Parathyroid adenoma (tissue), 2 donors: ENCODE measurements at regions not wholly inside any gene's neighbourhood (a gene's known extent, or its start where the extent isn't known, plus 50 kb on each side); places are given as distances from the start of the nearest gene placed in this dataset.
A peak's percentile ranks its signal among the peaks of the same experiment; 100 is the strongest.

Experiments
- H2AFZ ChIP-seq: fragments of 300-600 bp; sonication (generic); one replicate; pipeline ENCODE4 v1.7.0; 2017; ENCODE audit warnings: antibody characterized with exemption, mild to moderate bottlenecking
- H3K27ac ChIP-seq: fragments of 300-600 bp; sonication (generic); one replicate; pipeline ENCODE4 v1.7.0; 2017
- H3K27me3 ChIP-seq: fragments of 300-600 bp; sonication (generic); one replicate; pipeline ENCODE4 v1.7.0; 2017; ENCODE audit warnings: low read length; ENCODE audit not compliant: control insufficient read depth, insufficient read depth
- H3K36me3 ChIP-seq: fragments of 300-600 bp; sonication (generic); one replicate; pipeline ENCODE4 v1.7.0; 2017; ENCODE audit warnings: low read length; ENCODE audit not compliant: control insufficient read depth, insufficient read depth
- H3K4me1 ChIP-seq: fragments of 300-600 bp; sonication (generic); one replicate; pipeline ENCODE4 v1.7.0; 2017; ENCODE audit warnings: control low read depth
- H3K4me2 ChIP-seq: fragments of 300-600 bp; sonication (generic); one replicate; pipeline ENCODE4 v1.7.0; 2017; ENCODE audit warnings: low read length
- H3K4me3 ChIP-seq: fragments of 300-600 bp; sonication (generic); one replicate; pipeline ENCODE4 v1.7.0; 2017; ENCODE audit warnings: low read depth, low read length
- H3K79me2 ChIP-seq: fragments of 300-600 bp; sonication (generic); one replicate; pipeline ENCODE4 v1.7.0; 2017; ENCODE audit warnings: control low read depth
- H3K9ac ChIP-seq: fragments of 300-600 bp; sonication (generic); one replicate; pipeline ENCODE4 v1.7.0; 2017; ENCODE audit warnings: mild to moderate bottlenecking
- H3K9me3 ChIP-seq: fragments of 300-600 bp; sonication (generic); one replicate; pipeline ENCODE4 v1.7.0; 2017; ENCODE audit warnings: low read length; ENCODE audit not compliant: control insufficient read depth
- TF ChIP-seq, protein P1 (sequence below): fragments of 300-600 bp; sonication (generic); IDR thresholded peaks from one replicate; pipeline ENCODE4 v1.7.0; 2017; ENCODE audit warnings: antibody characterized with exemption, mild to moderate bottlenecking
- donor health status: primary hyperparathyroidism.

DNA sequence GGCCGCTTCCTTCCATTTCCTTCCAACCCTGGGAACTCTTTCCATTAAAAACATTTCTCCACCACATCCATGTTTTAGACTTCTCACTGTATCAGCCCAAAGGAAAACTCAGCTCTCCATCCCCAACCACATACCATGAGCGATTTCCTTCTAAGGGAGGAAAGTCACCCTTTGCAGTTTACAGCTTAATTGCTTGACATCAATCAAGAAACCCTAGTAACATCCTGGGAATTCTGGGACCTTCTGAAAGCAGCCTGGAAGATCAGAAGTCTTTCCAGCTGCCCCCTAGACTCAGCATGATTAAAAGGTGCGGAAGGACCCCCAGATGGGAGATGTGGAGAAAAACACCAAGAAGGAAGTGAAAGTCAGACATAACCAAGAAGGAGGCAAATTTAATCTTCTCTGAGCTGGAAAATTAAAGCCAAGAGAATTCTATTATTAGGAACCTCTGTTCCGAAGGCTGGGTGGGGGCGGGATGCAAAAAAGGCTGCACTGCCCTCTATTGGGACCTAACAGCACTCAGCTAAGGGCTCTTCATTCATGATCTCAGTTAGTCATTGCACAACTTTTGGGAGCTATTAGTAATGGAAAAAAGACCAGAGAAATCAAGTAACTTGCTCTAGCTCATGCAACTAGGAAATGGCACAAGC, 73.3 kb upstream of the PLXNC1 start:
- no peaks in the 10 kb centered on the region for H3K27me3 ChIP-seq
- H3K79me2 ChIP-seq: no peaks in the 10 kb centered on the region
- no peak overlapping the region for H3K4me3 ChIP-seq
- H3K4me2 ChIP-seq: no peak overlapping the region
- H3K9ac ChIP-seq: no peak overlapping the region
- no peaks in the 10 kb centered on the region for H3K9me3 ChIP-seq
- H3K4me1 ChIP-seq: no peaks in the 10 kb centered on the region
- H2AFZ ChIP-seq: no peak overlapping the region
- peak overlapping the region; percentile 33 for H3K27ac ChIP-seq
- TF ChIP-seq, protein P1, sequence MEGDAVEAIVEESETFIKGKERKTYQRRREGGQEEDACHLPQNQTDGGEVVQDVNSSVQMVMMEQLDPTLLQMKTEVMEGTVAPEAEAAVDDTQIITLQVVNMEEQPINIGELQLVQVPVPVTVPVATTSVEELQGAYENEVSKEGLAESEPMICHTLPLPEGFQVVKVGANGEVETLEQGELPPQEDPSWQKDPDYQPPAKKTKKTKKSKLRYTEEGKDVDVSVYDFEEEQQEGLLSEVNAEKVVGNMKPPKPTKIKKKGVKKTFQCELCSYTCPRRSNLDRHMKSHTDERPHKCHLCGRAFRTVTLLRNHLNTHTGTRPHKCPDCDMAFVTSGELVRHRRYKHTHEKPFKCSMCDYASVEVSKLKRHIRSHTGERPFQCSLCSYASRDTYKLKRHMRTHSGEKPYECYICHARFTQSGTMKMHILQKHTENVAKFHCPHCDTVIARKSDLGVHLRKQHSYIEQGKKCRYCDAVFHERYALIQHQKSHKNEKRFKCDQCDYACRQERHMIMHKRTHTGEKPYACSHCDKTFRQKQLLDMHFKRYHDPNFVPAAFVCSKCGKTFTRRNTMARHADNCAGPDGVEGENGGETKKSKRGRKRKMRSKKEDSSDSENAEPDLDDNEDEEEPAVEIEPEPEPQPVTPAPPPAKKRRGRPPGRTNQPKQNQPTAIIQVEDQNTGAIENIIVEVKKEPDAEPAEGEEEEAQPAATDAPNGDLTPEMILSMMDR: peak; percentile 48
- no peaks in the 10 kb centered on the region for H3K36me3 ChIP-seq

DNA sequence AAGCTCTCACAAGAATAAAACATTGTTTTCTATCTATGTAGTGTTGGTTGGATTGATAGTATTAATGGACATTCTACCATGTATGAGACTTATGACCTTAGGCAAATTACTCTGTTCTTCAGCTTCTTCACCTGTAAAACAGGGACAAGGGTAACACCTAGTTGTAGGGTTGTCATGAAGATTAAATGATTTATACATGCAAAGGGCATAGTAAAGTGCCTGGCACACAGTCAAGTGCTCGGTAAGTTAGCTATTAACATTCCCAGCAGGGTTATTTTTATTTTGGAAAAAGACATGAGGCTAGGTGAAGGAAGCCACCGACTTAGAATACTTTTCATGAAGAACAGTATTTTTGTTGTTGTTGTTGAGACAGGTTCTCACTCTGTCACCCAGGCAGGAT, 71.2 kb upstream of the PLXNC1 start:
- Histone ChIP-seq H3K4me3 (no peak overlapping the region), H2AFZ (no peak overlapping the region), H3K9ac (no peak overlapping the region), H3K27ac (no peak overlapping the region), H3K79me2 (no peaks in the 10 kb centered on the region), H3K4me1 (no peaks in the 10 kb centered on the region), H3K9me3 (no peaks in the 10 kb centered on the region), H3K4me2 (no peak overlapping the region), H3K27me3 (no peaks in the 10 kb centered on the region), H3K36me3 (no peaks in the 10 kb centered on the region)
- TF ChIP-seq, protein P1: no peak

DNA sequence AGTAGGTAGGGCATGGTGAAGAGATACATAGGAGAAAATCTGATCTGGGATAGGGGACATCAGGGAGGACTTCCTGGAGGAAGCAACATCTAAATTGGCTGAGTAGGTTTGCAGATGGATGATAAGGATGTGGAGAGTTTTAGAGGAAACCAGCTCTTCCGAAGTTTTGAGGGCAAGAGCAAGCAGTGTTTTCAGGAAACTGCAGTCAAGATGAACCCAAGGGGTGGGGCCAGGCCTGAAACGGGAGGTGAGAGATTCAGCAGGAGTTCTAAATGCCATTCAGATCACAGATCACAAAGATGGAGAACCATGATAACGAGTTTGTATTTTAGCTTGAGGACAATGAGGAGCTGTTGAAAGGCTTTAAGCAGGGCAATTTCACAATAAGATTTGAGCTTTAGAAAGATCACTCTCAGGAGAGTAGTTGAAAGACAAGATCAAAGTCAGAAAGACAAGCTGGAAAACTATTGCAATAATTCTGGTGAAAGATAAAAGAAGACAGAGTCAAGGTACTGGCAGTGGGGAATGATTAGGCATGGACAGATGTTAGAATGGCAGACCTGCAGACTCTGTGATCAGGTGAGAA, 70.1 kb upstream of the PLXNC1 start:
- TF ChIP-seq, protein P1: no peak
- H3K27ac ChIP-seq: no peak overlapping the region
- H3K4me3 ChIP-seq: no peak overlapping the region
- H3K36me3 ChIP-seq: no peaks in the 10 kb centered on the region
- H2AFZ ChIP-seq: no peak overlapping the region
- no peaks in the 10 kb centered on the region for H3K79me2 ChIP-seq
- H3K4me2 ChIP-seq: no peak overlapping the region
- no peaks in the 10 kb centered on the region for H3K4me1 ChIP-seq
- no peaks in the 10 kb centered on the region for H3K27me3 ChIP-seq
- no peak overlapping the region for H3K9ac ChIP-seq
- H3K9me3 ChIP-seq: no peaks in the 10 kb centered on the region

DNA sequence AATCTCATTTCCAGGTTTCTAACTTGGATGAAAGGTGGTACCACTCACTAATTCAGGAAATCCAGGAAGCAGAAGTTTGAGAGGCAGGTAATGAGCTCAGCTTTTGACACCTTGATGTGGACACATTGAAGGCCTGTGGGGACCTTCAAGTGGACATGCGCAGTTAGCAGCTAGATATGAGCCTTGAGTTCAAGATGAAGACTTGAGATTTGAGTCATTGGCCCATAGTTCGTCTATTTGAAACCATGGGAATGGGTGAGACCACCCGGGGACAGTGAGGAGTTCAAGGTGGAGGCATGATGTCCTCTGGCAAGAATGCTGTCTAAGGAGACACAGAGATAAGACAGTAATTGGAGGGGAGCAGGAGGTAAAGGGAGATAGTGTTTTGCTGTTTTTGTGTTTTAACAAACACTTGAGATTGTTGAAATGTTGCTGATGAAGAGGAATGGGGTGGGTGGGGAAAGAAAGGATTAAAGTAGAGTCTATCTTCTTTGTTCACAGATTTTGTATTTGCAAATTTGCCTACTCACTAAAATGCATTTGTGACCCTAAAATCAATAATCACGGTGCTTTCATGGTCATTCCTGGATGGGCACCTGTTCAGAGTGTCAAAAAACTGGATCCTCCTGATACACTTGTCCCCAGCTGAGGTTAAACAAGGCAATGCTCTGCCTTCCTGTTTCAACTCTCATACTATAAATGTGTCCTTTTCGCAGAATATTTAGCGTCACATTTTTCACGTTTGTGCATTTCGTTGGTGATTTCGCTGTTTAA, 69.5 kb upstream of the PLXNC1 start:
- H3K27me3 ChIP-seq: no peaks in the 10 kb centered on the region
- H3K79me2 ChIP-seq: no peaks in the 10 kb centered on the region
- no peak overlapping the region for H3K4me2 ChIP-seq
- TF ChIP-seq, protein P1: no peak
- no peaks in the 10 kb centered on the region for H3K4me1 ChIP-seq
- H2AFZ ChIP-seq: no peak overlapping the region
- no peaks in the 10 kb centered on the region for H3K36me3 ChIP-seq
- H3K4me3 ChIP-seq: no peak overlapping the region
- no peak overlapping the region for H3K27ac ChIP-seq
- H3K9me3 ChIP-seq: no peaks in the 10 kb centered on the region
- no peak overlapping the region for H3K9ac ChIP-seq
